ENCODE measurements at regions not wholly inside any gene's neighbourhood (a gene's known extent, or its start where the extent isn't known, plus 50 kb on each side); places are given as distances from the start of the nearest gene placed in this dataset.
"Not testable (repeated sequence)": the region's sequence is repeated elsewhere in the genome, so short reads cannot be mapped to it uniquely, and the experiment has no call there.

- peak; percentile 36 for TF ChIP-seq CTCF (IDR thresholded peaks at IDR 0.05; ENCODE audit: insufficient read depth, low read depth, low read length)
- not testable (repeated sequence) for TF ChIP-seq EZH2 (IDR thresholded peaks at IDR 0.05; ENCODE audit: insufficient read depth, low read length)
Observed at GRCh38 chr12:7588742-7589329, 76.9 kb downstream of the APOBEC1 start.
